Gastroesophageal sphincter (tissue), 3 donors: ENCODE measurements at regions not wholly inside any gene's neighbourhood (a gene's known extent, or its start where the extent isn't known, plus 50 kb on each side); places are given as distances from the start of the nearest gene placed in this dataset.

ENCODE experiments used
- CTCF ChIP-seq, 4 experiments: fragments of 200-600 bp in 2 of 4; fragments of 450-650 bp in 2 of 4; sonication (generic) in 1 of 4; IDR thresholded peaks; one replicate each; pipeline ENCODE4 v1.5.1; 2017 to 2019; ENCODE audit warnings: antibody characterized with exemption in 4 of 4, mild to moderate bottlenecking in 2 of 4, moderate library complexity in 2 of 4
- EP300 ChIP-seq: sonication (generic); formaldehyde crosslinking; IDR thresholded peaks from one replicate; pipeline ENCODE4 v1.6.1; 2017; ENCODE audit warnings: antibody characterized with exemption, mild to moderate bottlenecking
- POLR2A ChIP-seq, 2 donors: fragments of 450-650 bp; IDR thresholded peaks; one replicate each; pipeline ENCODE4 v1.6.1; 2017; ENCODE audit warnings: antibody characterized with exemption in 2 of 2, mild to moderate bottlenecking in 2 of 2, moderate library complexity in 1 of 2
- POLR2AphosphoS5 ChIP-seq: sonication (generic); formaldehyde crosslinking; IDR thresholded peaks from one replicate; pipeline ENCODE4 v1.6.1; 2017; ENCODE audit warnings: antibody characterized with exemption

GRCh38 chr16:22691335-22691734 lies 122.6 kb upstream of the HS3ST2 start:
- TF ChIP-seq CTCF (IDR thresholded peaks at IDR 0.05) (no peak), POLR2AphosphoS5 (no peak), POLR2A (IDR thresholded peaks at IDR 0.05) (no peak), EP300 (no peak)
